ENCODE measurements at regions not wholly inside any gene's neighbourhood (a gene's known extent, or its start where the extent isn't known, plus 50 kb on each side); places are given as distances from the start of the nearest gene placed in this dataset.

GRCh38 chr4:59630235-59630634 lies 1569.9 kb upstream of the ADGRL3 start:
- Histone ChIP-seq H3K9ac (ENCODE audit: low read depth, low read length, poor library complexity, severe bottlenecking) (no peak overlapping the region), H4K20me1 (ENCODE audit: insufficient read depth, low read length, poor library complexity, severe bottlenecking) (no peaks in the 10 kb centered on the region), H3K27me3 (ENCODE audit: insufficient read depth, low read length, poor library complexity, severe bottlenecking) (no peaks in the 10 kb centered on the region), H3K9me2 (replicated peaks; ENCODE audit: low read depth, low read length) (no peaks in the 10 kb centered on the region), H3K4me2 (ENCODE audit: low read depth, low read length, poor library complexity, severe bottlenecking) (no peak overlapping the region), H3K36me3 (ENCODE audit: insufficient read depth, low read length) (no peaks in the 10 kb centered on the region), H3K4me1 (ENCODE audit: insufficient read depth, low read length, poor library complexity, severe bottlenecking) (no peaks in the 10 kb centered on the region), H2AFZ (ENCODE audit: low read length) (no peak overlapping the region), H3F3A (ENCODE audit: low read depth) (no peaks in the 10 kb centered on the region), H3K79me2 (ENCODE audit: insufficient read depth, low read length) (no peaks in the 10 kb centered on the region), H3K4me3 (ENCODE audit: low read length, poor library complexity, severe bottlenecking) (no peak overlapping the region), H3K9me3 (ENCODE audit: insufficient read depth, low read depth, low read length) (no peaks in the 10 kb centered on the region)
- TF ChIP-seq EZH2phosphoT487 (IDR thresholded peaks at IDR 0.05; ENCODE audit: borderline replicate concordance), result no peak
- TF ChIP-seq, protein P1, sequence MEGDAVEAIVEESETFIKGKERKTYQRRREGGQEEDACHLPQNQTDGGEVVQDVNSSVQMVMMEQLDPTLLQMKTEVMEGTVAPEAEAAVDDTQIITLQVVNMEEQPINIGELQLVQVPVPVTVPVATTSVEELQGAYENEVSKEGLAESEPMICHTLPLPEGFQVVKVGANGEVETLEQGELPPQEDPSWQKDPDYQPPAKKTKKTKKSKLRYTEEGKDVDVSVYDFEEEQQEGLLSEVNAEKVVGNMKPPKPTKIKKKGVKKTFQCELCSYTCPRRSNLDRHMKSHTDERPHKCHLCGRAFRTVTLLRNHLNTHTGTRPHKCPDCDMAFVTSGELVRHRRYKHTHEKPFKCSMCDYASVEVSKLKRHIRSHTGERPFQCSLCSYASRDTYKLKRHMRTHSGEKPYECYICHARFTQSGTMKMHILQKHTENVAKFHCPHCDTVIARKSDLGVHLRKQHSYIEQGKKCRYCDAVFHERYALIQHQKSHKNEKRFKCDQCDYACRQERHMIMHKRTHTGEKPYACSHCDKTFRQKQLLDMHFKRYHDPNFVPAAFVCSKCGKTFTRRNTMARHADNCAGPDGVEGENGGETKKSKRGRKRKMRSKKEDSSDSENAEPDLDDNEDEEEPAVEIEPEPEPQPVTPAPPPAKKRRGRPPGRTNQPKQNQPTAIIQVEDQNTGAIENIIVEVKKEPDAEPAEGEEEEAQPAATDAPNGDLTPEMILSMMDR (conservative IDR thresholded peaks at IDR 0.05; ENCODE audit: low read length), result no peak

DNA sequence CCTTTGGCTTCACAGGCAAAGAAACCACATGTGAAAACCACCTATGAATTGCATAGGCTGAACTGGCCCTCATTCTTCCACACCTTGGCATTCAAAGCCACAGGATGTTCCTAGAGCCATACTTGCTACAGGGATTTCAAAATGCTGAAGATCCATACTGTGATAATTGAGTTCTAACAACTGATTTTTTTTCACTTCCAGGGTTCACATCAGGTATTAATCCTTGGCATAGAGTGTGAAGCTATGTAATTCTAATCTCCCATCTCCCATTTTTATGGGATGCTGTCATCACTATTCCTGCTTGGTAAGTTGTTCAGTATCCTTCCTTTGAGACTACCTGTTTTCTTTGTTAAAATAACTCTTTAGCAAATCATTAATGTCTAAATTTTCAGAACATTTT lies 1569.2 kb upstream of the ADGRL3 start:
- TF ChIP-seq EZH2phosphoT487 (IDR thresholded peaks at IDR 0.05; ENCODE audit: borderline replicate concordance), result no peak
- TF ChIP-seq, protein P1 (conservative IDR thresholded peaks at IDR 0.05; ENCODE audit: low read length), result no peak
- H2AFZ ChIP-seq (ENCODE audit: low read length), result no peak overlapping the region
- no peaks in the 10 kb centered on the region for H3K79me2 ChIP-seq (ENCODE audit: insufficient read depth, low read length)
- H3K4me1 ChIP-seq (ENCODE audit: insufficient read depth, low read length, poor library complexity, severe bottlenecking), result no peaks in the 10 kb centered on the region
- no peaks in the 10 kb centered on the region for H3K9me2 ChIP-seq (replicated peaks; ENCODE audit: low read depth, low read length)
- H3K9ac ChIP-seq (ENCODE audit: low read depth, low read length, poor library complexity, severe bottlenecking), result no peak overlapping the region
- no peak overlapping the region for H3K4me2 ChIP-seq (ENCODE audit: low read depth, low read length, poor library complexity, severe bottlenecking)
- no peaks in the 10 kb centered on the region for H3F3A ChIP-seq (ENCODE audit: low read depth)
- H3K36me3 ChIP-seq (ENCODE audit: insufficient read depth, low read length), result no peaks in the 10 kb centered on the region
- no peaks in the 10 kb centered on the region for H3K9me3 ChIP-seq (ENCODE audit: insufficient read depth, low read depth, low read length)
- H3K27me3 ChIP-seq (ENCODE audit: insufficient read depth, low read length, poor library complexity, severe bottlenecking), result no peaks in the 10 kb centered on the region
- no peaks in the 10 kb centered on the region for H4K20me1 ChIP-seq (ENCODE audit: insufficient read depth, low read length, poor library complexity, severe bottlenecking)
- H3K4me3 ChIP-seq (ENCODE audit: low read length, poor library complexity, severe bottlenecking), result no peak overlapping the region

GRCh38 chr4:59637596-59637995 lies 1562.5 kb upstream of the ADGRL3 start:
- Histone ChIP-seq H3K9me2 (replicated peaks; ENCODE audit: low read depth, low read length) (no peaks in the 10 kb centered on the region), H3K4me3 (ENCODE audit: low read length, poor library complexity, severe bottlenecking) (no peak overlapping the region), H4K20me1 (ENCODE audit: insufficient read depth, low read length, poor library complexity, severe bottlenecking) (no peaks in the 10 kb centered on the region), H3K27me3 (ENCODE audit: insufficient read depth, low read length, poor library complexity, severe bottlenecking) (no peaks in the 10 kb centered on the region), H3K9ac (ENCODE audit: low read depth, low read length, poor library complexity, severe bottlenecking) (no peak overlapping the region), H3K4me2 (ENCODE audit: low read depth, low read length, poor library complexity, severe bottlenecking) (no peak overlapping the region), H3K4me1 (ENCODE audit: insufficient read depth, low read length, poor library complexity, severe bottlenecking) (no peaks in the 10 kb centered on the region), H2AFZ (ENCODE audit: low read length) (no peak overlapping the region), H3K9me3 (ENCODE audit: insufficient read depth, low read depth, low read length) (no peaks in the 10 kb centered on the region), H3K36me3 (ENCODE audit: insufficient read depth, low read length) (no peaks in the 10 kb centered on the region), H3F3A (ENCODE audit: low read depth) (no peaks in the 10 kb centered on the region), H3K79me2 (ENCODE audit: insufficient read depth, low read length) (no peaks in the 10 kb centered on the region)
- no peak for TF ChIP-seq EZH2phosphoT487 (IDR thresholded peaks at IDR 0.05; ENCODE audit: borderline replicate concordance)

DNA sequence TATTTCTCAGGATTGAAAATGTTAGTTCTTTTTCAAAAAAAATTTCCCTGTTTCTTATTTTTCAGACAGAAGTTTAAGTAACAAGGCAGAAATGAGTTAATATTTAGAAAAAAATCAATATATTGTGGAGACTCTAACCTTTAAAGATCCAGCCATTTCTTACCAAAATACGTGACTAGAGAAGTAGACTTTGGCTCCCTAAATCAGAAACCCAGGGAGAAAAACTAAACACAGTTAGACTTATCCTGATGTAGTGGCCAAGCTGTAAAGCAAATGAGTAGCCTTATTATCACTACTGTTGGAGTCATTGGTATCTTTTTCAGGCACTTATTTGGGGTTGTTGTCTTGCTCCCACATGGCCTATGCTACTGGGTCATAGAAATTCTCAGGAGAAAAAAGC lies 1556.4 kb upstream of the ADGRL3 start:
- no peak overlapping the region for H3K9ac ChIP-seq (ENCODE audit: low read depth, low read length, poor library complexity, severe bottlenecking)
- no peaks in the 10 kb centered on the region for H3K4me1 ChIP-seq (ENCODE audit: insufficient read depth, low read length, poor library complexity, severe bottlenecking)
- no peaks in the 10 kb centered on the region for H4K20me1 ChIP-seq (ENCODE audit: insufficient read depth, low read length, poor library complexity, severe bottlenecking)
- no peaks in the 10 kb centered on the region for H3K27me3 ChIP-seq (ENCODE audit: insufficient read depth, low read length, poor library complexity, severe bottlenecking)
- no peaks in the 10 kb centered on the region for H3F3A ChIP-seq (ENCODE audit: low read depth)
- H3K9me3 ChIP-seq (ENCODE audit: insufficient read depth, low read depth, low read length), result no peaks in the 10 kb centered on the region
- no peaks in the 10 kb centered on the region for H3K79me2 ChIP-seq (ENCODE audit: insufficient read depth, low read length)
- H3K4me2 ChIP-seq (ENCODE audit: low read depth, low read length, poor library complexity, severe bottlenecking), result no peak overlapping the region
- H3K36me3 ChIP-seq (ENCODE audit: insufficient read depth, low read length), result no peaks in the 10 kb centered on the region
- no peak overlapping the region for H3K4me3 ChIP-seq (ENCODE audit: low read length, poor library complexity, severe bottlenecking)
- TF ChIP-seq EZH2phosphoT487 (IDR thresholded peaks at IDR 0.05; ENCODE audit: borderline replicate concordance), result no peak
- TF ChIP-seq, protein P1 (conservative IDR thresholded peaks at IDR 0.05; ENCODE audit: low read length), result no peak
- H2AFZ ChIP-seq (ENCODE audit: low read length), result no peak overlapping the region
- H3K9me2 ChIP-seq (replicated peaks; ENCODE audit: low read depth, low read length), result no peaks in the 10 kb centered on the region
